ENCODE measurements at regions not wholly inside any gene's neighbourhood (a gene's known extent, or its start where the extent isn't known, plus 50 kb on each side); places are given as distances from the start of the nearest gene placed in this dataset.

DNA sequence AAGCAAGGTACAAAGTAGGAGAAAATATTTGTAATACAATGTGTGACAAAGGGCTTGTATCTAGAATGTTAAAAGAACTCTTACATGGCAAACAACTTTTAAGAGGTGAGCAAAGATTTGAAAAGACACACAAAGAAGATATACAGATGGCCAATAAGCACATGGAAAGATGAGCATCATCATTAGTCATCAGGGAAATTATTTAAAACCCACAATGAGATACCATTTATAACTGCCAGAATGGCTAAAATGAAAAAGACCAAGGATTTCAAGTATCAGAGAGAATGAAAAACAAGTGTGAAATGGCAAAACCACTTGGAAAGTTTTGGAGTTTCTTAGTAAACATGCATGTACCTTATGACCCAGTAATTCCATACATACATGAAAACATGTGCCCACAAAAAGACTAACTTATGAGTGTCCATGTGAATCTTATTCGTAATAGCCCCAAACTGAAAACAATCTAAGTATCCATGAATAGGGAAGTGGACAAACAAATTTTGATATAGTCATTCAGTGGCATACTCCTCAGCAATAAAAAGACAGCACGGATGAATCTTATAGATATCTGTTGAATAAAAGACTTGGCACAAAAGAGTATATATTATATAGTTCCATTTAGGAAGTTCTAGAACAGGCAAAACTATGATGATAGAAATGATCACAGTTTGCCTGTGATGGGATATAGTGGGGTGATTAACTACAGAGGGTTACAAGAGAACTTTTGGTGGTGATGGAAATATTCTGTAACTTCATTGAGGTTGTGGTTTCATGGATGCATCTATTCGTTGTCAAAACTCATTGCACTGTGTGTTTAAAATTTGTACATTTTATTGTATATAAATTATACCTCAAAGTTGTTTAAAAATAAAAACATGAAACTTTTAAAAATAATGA is 82.0 kb downstream of the DISP1 start:
- Histone ChIP-seq H3K79me2 (ENCODE audit: control insufficient read depth, insufficient read depth, low read length) (no peaks in the 10 kb centered on the region), H3K9me1 (replicated peaks; ENCODE audit: control insufficient read depth, extremely low read depth, insufficient read depth, low read length) (no peaks in the 10 kb centered on the region), H4K20me1 (replicated peaks; ENCODE audit: control insufficient read depth, extremely low read depth, insufficient read depth, low read length) (no peaks in the 10 kb centered on the region), H3K4me3 (replicated peaks in 1 of 3; ENCODE audit: insufficient read depth in 1 of 3, low read depth in 1 of 3, low read length in 3 of 3) (no peak overlapping the region), H3K9ac (replicated peaks; ENCODE audit: extremely low read depth, insufficient read depth, low read length) (no peak overlapping the region), H3K27me3 (ENCODE audit: control insufficient read depth in 2 of 2, insufficient read depth in 2 of 2, low read length in 2 of 2) (no peaks in the 10 kb centered on the region), H3K9me3 (replicated peaks; ENCODE audit: control insufficient read depth, insufficient read depth, low read length) (no peaks in the 10 kb centered on the region), H3K27ac (ENCODE audit: insufficient read depth, low read depth, low read length) (no peak overlapping the region), H2AFZ (ENCODE audit: low read depth, low read length) (no peak overlapping the region), H3K4me1 (ENCODE audit: control insufficient read depth, extremely low read depth, insufficient read depth, low read length) (peaks cover 13% of the 10 kb centered on the region), H3K36me3 (ENCODE audit: control insufficient read depth in 2 of 2, extremely low read depth in 1 of 2, insufficient read depth in 2 of 2, low read length in 2 of 2) (no peaks in the 10 kb centered on the region), H3K4me2 (ENCODE audit: insufficient read depth, low read length) (peak overlapping the region; percentile 99)
- ChIA-PET POLR2A (no interaction called here), CTCF (no interaction called here)
- intact Hi-C loops (cut with micrococcal nuclease) (no loop called here), dilution Hi-C loops (cut with MboI; ENCODE audit: extremely low pct_ligation_motif_present, low sequenced_read_pairs) (no loop called here)
- FAIRE-seq (no peak), DNase-seq (ENCODE audit: low read depth, low spot score) (no peak)
- BruUV-seq (replicated peaks) = no TSS peak
- TF ChIP-seq JUN (IDR thresholded peaks at IDR 0.05; ENCODE audit: borderline replicate concordance, insufficient read depth, insufficient read length, low read depth) (no peak), GATA2 (IDR thresholded peaks at IDR 0.05; ENCODE audit: insufficient read depth, insufficient read length, low read depth, low read length) (no peak), EZH2 (IDR thresholded peaks at IDR 0.05; ENCODE audit: borderline replicate concordance, low read depth, low read length, severe bottlenecking) (no peak)
- TF ChIP-seq, protein P1, sequence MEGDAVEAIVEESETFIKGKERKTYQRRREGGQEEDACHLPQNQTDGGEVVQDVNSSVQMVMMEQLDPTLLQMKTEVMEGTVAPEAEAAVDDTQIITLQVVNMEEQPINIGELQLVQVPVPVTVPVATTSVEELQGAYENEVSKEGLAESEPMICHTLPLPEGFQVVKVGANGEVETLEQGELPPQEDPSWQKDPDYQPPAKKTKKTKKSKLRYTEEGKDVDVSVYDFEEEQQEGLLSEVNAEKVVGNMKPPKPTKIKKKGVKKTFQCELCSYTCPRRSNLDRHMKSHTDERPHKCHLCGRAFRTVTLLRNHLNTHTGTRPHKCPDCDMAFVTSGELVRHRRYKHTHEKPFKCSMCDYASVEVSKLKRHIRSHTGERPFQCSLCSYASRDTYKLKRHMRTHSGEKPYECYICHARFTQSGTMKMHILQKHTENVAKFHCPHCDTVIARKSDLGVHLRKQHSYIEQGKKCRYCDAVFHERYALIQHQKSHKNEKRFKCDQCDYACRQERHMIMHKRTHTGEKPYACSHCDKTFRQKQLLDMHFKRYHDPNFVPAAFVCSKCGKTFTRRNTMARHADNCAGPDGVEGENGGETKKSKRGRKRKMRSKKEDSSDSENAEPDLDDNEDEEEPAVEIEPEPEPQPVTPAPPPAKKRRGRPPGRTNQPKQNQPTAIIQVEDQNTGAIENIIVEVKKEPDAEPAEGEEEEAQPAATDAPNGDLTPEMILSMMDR (IDR thresholded peaks at IDR 0.05; ENCODE audit: extremely low read depth in 1 of 2, insufficient read depth in 1 of 2, low read depth in 1 of 2, low read length in 2 of 2) = no peak
